ENCODE measurements at regions not wholly inside any gene's neighbourhood (a gene's known extent, or its start where the extent isn't known, plus 50 kb on each side); places are given as distances from the start of the nearest gene placed in this dataset.
A peak's percentile ranks its signal among the peaks of the same experiment; 100 is the strongest.
"Not testable (repeated sequence)": the region's sequence is repeated elsewhere in the genome, so short reads cannot be mapped to it uniquely, and the experiment has no call there.

DNA sequence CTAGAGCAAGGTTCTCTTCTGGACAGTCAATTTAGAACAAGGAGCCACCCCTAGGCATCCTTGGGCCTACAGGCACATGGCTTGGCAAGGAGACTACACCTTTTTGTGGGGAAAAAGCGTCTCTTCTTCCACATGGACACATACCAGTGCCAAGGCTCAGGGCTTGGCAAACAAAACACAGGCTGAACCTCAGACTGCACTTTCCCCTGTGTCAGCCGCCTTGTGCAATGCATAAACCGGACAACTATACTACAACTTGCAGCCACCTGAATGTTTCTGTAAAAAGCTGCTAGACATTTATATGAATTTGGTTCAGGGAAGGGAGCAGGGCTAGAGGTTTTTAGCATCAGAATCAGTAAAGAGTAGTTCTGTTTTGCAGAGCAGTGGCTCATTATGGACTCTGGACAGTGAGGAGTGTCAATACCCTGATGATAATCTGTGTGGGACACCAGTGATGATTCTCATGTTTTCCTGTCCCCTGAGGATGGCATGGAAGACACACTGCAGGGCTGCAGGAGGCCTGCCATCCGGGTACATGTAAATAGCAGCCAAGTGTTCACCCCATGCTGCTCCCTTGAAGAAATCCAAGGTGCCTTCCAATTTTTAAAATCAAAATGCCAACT, 118.9 kb downstream of the GATA3 start:
- DNase-seq (ENCODE audit: low read depth): no peak

DNA sequence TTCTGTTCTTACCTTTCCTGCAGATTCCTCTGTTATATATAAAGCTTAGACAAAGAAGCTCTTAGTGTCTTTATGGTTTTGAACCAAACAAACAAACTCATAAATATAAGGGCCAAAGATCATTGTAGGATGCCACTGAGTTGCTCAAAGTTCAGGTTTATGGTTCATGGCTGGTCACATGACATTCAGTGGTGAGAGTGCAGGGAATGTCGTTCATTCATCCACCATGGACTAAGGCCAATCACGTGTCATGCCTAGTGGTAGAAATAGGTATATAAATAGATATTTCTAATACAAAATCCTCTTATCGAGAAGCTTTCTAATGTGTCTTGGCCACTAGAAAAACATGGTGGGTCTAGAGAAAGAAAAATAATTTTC, 119.4 kb downstream of the GATA3 start:
- DNase-seq (ENCODE audit: low read depth): no peak

DNA sequence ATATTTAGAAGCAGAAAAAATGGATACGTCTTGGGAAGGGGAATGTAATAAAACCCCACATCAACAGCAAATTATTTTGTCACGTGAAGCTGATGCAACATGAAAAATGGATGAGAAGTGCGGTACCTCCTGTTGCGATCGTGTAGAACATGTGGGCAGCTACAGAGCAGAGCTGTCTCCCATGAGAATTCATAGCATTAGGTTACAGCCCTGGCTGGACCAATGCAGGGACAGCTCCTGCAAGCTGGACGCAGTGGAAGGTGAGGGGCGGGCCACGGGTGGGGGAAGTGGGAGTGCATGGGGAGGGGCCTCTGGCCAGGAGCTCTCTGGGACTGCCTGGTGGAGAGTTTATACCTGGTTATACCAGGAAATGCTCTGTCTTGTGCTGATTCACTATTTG, 120.3 kb downstream of the GATA3 start:
- DNase-seq (ENCODE audit: low read depth): no peak

DNA sequence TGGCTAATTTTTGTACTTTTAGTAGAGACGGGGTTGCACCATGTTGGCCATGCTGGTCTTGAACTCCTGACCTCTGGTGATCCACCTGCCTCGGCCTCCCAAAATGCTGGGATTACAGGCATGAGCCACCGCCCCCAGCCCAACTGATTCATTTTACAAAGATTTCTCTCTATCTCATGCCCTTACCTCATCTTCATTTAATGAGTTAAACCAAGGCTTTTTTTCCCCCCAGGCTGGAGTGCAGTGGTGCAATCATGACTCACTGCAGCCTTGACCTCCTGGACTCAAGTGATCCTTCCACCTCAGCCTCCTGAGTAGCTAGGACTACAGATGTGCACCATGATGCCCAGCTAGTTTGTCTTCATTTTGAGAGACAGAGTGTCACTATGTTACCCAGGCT, 123.0 kb downstream of the GATA3 start:
- not testable (repeated sequence) for DNase-seq (ENCODE audit: low read depth)

DNA sequence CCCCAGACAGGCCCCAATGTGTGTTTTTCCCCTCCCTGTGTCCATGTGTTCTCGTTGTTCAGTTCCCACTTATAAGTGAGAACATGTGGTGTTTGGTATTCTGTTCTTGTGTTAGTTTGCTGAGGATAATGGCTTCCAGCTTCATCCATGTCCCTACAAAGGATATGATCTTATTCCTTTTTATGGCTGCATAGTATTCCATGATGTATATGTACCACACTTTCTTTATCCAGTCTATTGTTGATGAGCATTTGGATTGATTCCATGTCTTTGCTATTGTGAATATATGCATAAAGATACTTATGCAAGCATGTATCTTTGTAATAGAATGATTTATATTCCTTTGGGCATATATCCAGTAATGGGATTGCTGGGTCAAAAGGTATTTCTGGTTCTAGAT, 125.3 kb downstream of the GATA3 start:
- DNase-seq (ENCODE audit: low read depth): not testable (repeated sequence)

DNA sequence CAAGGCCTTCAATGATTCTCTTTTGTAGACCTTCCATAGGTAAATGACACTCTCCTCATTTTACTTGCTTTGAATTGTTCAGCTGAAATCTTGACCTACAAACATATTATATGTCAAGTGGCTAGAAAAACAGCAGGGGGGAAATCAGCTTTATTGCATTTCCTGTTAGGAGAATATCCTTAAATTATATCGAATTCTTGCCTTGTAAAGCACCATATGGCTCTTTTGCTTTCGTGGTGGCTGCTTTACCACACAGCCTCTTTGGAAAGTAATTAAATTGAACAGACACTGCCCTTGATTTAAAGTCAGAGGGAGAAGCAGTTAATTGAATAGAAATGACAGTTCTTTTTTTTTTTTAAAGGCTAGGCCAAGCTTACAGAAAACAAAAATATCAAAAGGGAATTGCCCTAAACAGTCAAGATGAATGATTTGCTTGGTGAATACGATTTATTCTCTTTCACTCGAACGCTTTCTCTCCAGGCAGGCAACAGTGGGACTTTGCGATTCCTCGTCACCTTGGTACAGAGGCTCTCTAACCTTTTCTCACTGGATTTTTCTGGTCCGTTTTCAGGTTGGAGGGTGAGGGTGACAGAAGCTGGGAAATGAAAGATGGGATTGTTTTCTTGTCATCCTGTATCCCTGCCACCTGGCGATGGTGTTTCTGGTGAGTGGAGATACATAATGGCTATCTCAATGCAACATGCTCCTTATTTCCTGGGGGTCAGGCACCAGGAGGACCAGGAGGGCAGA, 126.0 kb downstream of the GATA3 start:
- DNase-seq (ENCODE audit: low read depth): no peak

GRCh38 chr10:8181496-8182157, 127.1 kb downstream of the GATA3 start:
- no peak for DNase-seq (ENCODE audit: low read depth)

DNA sequence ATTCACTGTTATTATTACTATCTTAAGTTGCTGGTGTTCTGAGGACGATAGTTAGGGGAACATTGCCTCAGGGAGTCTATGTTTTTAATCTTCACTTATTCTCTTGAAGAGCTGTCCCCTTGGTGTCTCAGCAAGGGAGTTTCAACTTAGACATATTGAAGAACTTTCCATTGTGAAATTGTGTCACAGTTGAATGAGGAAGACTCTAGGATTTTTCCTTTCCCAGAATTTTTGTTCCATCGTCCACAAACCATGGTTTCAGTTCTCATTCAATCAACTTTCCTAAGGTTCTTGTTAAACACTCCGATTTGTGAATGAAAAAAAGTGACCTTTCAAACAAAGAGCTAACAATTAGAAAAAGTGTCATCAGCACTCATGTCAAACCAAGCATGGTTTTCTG, 128.3 kb downstream of the GATA3 start:
- no peak for DNase-seq (ENCODE audit: low read depth)

GRCh38 chr10:8183241-8183704, 128.8 kb downstream of the GATA3 start:
- DNase-seq (ENCODE audit: low read depth): peak; percentile 74

DNA sequence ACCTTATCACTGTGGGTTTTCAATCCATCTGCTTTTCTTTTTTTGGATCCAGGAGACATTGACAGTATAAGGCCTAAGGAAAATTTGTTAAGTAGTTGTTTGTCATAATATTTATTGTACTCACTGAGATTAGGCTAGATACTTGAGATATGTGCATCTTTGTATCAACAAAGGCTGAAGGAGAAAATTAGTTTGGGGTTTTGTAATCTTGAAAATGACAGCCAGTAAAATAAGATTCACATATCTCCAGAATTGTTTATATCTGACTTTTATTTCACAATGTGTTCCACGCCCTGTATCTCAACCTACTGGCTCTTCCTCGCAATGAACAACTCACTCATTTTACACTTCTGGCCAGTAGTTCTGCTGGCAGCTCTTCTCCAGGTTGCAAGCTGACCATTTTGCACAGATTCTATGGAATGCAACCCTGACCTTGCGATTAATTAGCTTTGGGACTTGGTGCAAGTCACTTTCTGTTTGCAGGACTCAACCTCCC, 132.7 kb downstream of the GATA3 start:
- DNase-seq (ENCODE audit: low read depth): no peak

DNA sequence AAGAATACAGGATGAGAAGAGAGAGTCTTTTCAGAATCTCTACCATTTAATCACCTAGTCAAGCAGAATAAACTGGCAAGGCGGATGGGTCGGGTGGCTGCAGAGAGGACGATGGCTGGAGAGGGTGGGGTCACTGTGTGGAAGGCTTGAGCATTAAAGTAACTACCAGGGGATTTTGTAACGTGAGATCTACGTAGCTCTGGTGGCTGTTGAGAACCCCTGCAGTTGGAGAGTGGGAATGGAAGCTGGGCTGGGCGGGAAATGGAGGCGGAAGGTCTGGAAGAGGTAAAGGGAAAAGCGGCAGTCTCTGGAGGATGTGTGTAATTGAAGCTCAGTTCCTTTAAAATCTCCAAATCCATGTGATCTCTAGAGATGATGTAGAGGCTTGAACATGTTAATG, 135.0 kb downstream of the GATA3 start:
- DNase-seq (ENCODE audit: low read depth): no peak

- DNase-seq (ENCODE audit: low read depth): no peak
Measured at GRCh38 chr10:8192301-8192700, 137.8 kb downstream of the GATA3 start.

- no peak for DNase-seq (ENCODE audit: low read depth)
Measured at GRCh38 chr10:8193546-8193945, 139.1 kb downstream of the GATA3 start.

DNA sequence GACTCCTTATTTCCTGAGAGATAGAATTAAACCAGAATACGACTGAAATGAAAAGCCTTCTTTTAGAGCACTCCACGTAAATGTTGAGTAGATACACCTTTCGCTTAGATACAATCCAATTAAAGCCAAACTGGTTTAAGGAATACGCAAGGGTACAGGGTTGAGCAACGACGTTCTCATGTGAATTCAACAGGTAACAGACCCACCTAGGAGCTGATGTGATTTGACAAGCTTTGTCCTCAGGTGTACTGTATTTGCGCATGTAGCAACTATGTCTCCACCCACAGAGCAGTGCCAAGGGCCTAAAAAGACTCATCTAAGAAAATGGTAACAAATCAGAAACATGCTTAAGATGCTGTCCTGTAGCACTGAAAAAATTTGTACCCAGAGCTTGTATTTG, 139.6 kb downstream of the GATA3 start:
- no peak for DNase-seq (ENCODE audit: low read depth)

- DNase-seq (ENCODE audit: low read depth): no peak
Measured at GRCh38 chr10:8206882-8207281, 152.4 kb downstream of the GATA3 start.

DNA sequence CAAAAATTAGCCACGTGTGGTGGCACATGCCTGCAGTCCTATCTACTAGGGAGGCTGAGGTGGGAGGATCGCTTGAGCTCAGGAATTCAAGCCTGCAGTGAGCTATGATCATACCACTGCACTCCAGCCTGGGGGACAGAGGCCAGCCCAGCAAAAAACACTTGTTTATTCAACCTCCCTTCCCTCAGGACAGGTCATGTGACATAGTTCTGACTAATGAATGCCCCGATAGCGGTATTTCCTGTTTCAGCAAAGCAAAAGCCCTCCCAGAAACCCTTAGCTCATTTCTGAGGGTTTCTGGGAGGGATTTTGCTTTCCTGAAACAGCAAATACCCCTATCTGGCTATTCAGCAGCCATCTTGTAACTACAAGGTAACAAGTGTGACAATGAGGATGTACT, 157.1 kb downstream of the GATA3 start:
- DNase-seq (ENCODE audit: low read depth): no peak

- no peak for DNase-seq (ENCODE audit: low read depth)
Measured at GRCh38 chr10:8213735-8214134, 159.2 kb downstream of the GATA3 start.

DNA sequence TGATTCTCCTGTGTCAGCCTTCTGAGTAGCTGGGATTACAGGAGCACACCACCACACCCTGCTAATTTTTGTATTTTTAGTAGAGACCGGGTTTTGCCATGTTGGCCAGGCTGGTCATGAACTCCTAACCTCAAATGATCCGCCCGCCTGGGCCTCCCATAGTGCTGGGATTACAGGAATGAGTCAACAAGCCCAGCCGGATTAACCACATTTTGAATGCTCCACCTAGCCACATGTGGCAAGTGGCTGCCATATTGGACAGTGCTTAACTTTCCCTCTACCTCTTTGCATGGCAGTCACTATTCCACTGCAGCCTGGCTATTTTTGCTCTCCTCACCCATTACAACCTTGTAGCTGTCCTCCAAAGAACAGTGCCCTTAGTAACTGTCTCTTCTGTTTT, 160.1 kb downstream of the GATA3 start:
- no peak for DNase-seq (ENCODE audit: low read depth)

- DNase-seq (ENCODE audit: low read depth): no peak
Measured at GRCh38 chr10:8216893-8217292, 162.4 kb downstream of the GATA3 start.

DNA sequence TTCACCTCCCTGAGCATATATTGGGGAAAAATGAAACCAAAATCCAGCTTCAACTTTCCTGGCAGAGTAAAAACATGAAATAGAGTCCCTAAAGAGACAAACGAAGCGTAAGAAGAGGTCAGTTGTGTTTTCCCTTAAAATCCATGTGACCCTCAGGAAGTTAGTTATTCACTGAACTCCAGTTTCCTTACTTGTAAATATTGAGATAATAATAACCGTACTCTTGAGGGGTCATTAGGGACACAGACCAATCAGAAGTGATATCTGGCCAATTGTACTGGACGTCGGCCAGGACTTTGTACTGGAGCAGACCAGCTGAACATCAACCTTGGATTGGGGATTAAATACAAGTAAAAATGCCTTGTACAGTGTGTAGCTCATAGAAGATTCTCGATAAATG, 167.0 kb downstream of the GATA3 start:
- no peak for DNase-seq (ENCODE audit: low read depth)

GRCh38 chr10:8224591-8224990, 170.1 kb downstream of the GATA3 start:
- no peak for DNase-seq (ENCODE audit: low read depth)

DNA sequence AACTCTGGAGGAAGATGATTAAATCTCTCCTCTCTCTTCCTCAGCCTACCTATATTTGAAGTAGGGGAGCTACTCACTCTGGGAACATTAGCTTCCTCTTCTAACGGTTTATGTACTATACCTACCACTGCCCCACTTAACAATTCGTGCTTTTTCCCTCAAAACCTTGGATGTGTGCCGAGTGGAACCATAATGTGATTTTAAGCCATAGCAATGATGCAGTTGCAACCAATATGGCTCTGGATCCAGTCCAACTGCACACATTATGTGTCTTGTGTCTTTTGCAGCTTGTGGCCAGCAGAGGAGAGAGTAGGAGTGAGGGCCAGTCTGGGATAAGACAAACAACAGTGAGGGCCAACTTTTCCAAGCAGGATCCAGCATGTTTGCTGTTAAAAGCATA, 170.7 kb downstream of the GATA3 start:
- no peak for DNase-seq (ENCODE audit: low read depth)

DNA sequence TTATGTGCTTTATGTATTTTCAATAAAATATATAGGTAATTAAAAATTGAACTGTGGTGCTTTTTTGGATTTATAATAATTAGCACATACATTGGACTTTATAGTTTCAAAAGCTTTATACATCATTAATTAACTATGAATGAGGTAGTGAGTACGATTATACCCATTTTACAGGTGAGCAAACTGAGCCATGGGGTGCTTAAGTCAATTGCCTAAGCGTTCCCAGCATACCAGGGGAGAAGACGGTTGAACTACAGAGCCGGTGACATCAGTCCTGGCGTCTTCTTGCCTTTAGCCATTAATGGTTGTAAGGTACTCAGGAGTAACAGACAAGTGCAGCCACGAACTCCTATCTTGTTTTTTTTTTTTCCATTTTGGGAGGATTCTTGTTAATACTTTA, 172.8 kb downstream of the GATA3 start:
- DNase-seq (ENCODE audit: low read depth): no peak

Data from Daoy (cell line).